ENCODE measurements at regions not wholly inside any gene's neighbourhood (a gene's known extent, or its start where the extent isn't known, plus 50 kb on each side); places are given as distances from the start of the nearest gene placed in this dataset.

DNA sequence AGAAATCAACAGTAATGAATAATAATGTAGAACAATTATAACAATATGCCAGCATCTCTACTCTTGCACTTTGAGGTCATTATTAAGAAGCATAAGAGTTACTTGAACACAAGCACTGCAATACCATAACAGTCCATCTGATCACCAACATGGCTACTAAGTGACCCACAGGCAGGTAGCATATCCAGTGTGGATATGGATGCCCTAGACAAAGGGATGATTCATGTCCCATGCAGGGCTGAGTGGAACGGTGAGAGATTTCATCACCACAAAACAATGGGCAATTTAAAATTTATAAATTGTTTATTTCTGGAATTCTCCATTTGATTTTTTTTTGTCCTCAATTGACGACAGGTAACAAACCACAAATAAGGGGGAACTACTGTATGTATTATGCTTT is 107.7 kb upstream of the TSC22D2 start:
- no peak for DNase-seq

DNA sequence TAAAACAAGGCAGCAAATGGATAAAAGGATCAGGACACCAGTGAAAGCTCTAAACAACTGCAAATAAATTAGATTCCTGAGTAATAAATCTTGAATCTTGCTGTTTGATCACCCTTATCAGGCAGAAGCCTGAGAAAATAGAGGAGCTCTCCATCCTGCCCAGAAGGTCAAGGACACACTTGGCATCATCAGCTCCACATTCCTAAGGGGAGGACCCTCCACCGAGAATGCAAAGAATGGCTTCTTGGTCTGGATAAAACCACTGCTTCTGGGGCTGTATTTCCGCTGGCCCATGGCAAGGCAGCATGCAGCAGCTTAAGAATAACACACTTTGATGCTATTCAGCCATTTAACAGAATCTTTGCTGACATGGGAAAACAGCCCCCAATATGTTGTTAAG is 108.9 kb upstream of the TSC22D2 start:
- no peak for DNase-seq

DNA sequence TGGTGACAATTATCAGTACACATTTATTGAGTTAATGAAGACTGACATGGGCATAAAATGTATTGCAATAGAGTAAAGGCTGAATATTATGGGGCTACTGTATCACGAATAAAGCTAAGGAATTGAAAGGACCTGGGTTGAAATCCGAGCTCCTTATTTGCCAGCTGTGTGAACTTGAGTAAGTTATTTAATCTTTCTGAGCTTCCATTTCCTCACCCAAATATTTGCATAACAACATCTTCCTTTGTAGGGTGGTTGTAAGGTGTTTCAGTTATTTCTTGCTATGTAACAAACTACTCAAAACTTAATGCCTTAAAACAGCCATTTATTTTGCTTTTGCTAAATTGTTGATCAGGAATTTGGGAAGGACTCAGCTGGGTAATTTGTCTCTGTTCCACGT is 111.1 kb upstream of the TSC22D2 start:
- no peak for DNase-seq

- no peak for DNase-seq
Measured at GRCh38 chr3:150296123-150296735, 111.9 kb upstream of the TSC22D2 start.

GRCh38 chr3:150293401-150294001 is 114.6 kb upstream of the TSC22D2 start:
- DNase-seq = no peak

DNA sequence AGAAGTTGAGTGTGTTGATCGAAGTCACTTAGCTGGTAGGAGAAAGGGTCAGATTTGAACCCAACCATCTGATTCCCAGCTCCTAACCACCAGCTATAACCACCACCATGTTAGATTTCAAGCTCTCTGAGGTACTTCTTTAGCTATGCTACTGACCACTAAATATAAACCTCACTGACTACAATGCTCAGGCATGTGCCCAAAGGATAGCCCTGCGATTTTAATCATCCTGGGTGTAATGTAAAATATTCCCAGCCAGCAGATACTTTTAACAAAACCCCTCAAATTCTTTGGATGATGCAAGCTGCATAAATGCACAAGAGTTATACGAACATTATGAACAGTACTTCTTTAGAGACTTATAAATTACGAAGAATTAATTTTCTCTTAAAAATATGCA is 115.2 kb upstream of the TSC22D2 start:
- no peak for DNase-seq

DNA sequence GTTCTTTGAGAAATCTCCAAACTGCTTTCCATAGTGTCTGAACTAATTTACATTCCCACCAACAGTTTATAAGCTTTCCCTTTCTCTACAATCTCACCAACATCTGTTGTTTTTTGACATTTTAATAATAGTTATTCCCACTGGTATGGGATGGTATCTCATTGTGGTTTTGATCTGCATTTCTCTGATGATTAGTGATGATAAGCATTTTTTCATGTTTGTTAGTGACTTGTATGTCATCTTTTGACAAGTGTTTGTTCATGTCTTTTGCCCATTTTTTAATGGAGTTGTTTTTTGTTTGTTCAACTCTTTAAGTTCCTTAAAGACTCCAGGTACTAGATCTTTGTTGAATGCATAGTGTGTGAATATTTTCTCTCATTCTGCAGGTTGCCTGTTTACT is 116.6 kb upstream of the TSC22D2 start:
- no peak for DNase-seq

GRCh38 chr3:150286390-150287147 is 121.5 kb upstream of the TSC22D2 start:
- DNase-seq = peak; percentile 23 to 57 (median 48)

DNA sequence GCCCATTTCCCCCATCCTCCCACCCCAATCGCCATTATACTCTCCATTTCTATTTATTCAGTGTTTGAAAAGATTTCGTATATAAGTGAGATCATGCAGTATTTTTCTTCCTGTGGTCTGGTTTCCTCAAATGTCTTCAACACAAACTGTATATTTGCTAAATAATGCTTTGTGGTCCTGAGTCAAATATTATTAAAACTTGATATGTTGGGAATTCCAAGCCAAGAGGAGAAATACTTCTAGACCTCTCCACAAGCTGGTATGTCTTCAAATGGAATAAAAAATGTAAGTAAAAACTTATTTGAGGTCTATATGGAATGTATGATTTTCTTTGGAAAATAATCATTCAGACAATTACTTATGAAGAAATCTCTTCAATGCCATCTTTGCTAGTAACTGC is 122.5 kb upstream of the TSC22D2 start:
- no peak for DNase-seq

GRCh38 chr3:150278843-150279381 is 129.2 kb upstream of the TSC22D2 start:
- DNase-seq = no peak

DNA sequence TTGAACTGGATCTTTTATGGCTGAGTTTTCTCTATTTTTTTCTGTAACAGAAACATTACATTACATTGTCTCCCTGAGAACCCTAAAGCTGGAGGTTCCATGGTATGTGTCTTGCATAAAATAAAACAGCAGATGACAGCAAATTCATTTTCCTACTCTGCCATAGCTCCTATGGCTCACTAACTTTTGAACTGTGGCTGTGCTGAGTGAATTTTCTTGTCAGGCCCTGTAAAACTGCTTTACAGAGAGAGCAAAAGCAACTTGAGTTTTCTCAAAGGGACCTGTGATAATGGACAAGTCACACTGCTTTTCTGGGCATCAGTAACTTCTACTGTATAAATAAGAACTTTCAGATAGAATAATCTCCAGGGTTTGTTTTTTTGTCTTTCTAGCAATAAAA is 129.9 kb upstream of the TSC22D2 start:
- no peak for DNase-seq

- DNase-seq = no peak
Measured at GRCh38 chr3:150277444-150277843, 130.7 kb upstream of the TSC22D2 start.

GRCh38 chr3:150275941-150276340 is 132.2 kb upstream of the TSC22D2 start:
- no peak for DNase-seq

- DNase-seq = no peak
Measured at GRCh38 chr3:150274372-150274771, 133.7 kb upstream of the TSC22D2 start.

DNA sequence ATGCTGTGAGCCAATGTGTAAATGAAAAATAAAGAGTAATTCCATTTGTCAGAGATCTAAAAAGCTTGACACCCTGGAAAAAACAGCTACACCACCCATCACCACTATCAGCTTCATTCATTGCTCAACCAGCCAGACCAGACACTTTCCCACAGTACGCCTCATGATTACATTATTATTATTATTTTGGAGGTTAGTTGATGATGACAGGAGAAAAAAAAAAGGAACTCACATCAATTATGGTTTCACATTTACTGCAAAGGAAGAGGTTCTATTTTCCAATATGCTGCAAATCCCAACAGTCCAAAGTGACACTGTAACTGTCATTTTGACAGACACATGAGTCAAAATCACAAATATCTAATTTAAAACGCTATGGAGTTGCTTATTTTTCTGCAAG is 134.7 kb upstream of the TSC22D2 start:
- peak; percentile 47 to 78 (median 68) for DNase-seq

DNA sequence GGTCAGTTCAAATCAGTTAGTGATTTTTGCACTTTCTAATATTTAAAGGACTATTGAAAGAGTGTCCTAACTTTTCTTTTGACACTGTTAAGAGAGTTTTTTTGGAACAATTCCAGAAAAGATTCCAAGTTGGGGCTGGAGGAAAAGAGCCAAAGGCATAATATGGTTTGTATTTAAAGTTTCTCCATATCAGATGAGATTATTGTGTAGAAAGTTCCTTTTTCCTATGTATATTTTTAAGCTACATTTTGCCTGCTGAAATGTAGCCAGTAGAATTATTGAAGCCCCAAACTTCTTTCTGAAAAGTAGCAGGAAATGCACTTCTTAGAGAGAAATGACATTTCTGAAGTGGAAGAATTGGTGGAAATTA is 136.5 kb upstream of the TSC22D2 start:
- DNase-seq = no peak

- no peak for DNase-seq
Measured at GRCh38 chr3:150270883-150271590, 137.1 kb upstream of the TSC22D2 start.

DNA sequence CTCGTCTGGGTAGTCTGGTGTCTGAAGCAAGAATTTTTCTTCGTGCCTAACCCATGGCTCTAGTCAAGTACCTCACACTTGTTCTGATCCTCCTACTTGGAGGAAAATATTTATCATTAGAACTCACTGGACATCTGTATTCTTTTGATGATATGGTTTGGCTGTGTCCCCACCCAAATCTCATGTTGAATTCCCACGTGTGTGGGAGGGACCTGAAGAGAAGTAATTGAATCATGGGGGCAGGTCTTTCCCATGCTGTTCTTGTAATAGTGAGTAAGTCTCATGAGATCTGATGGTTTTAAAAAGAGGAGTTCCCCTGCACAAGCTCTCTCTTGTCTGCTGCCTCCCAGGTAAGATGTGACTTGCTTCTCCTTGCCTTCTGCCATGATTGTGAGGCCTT is 137.7 kb upstream of the TSC22D2 start:
- peak; percentile 14 to 41 (median 27) for DNase-seq

- no peak for DNase-seq
Measured at GRCh38 chr3:150269526-150269925, 138.6 kb upstream of the TSC22D2 start.

GRCh38 chr3:150268426-150269391 is 139.4 kb upstream of the TSC22D2 start:
- DNase-seq = peak in 1 of 3 donors; percentile 9

DNA sequence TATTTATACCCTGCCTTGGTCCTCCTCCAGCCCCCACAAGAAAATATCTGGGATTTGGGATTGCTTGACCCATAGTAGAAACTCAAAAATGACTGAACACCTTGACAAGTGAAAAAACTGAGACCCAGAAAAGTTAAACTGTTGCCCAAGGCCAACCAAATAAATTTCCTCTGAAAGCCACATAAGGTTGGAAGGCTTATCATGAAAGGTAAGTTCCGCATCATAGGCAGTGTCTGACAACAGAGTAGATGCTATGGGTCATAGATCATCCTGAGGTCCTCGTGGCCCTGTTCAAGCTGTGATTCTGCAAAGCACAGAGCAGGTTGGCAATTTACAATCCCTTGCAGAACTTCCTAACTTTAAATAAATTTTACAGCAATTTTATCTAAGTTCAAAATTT is 140.8 kb upstream of the TSC22D2 start:
- no peak for DNase-seq

- no peak for DNase-seq
Measured at GRCh38 chr3:150265305-150265704, 142.8 kb upstream of the TSC22D2 start.
